GM23338 (cell line): ENCODE measurements at regions not wholly inside any gene's neighbourhood (a gene's known extent, or its start where the extent isn't known, plus 50 kb on each side); places are given as distances from the start of the nearest gene placed in this dataset.

Experiments
- ATAC-seq: fragments of 200-7000 bp; cut with Tn5 transposase; 3 replicates; pipeline ENCODE4 v1.9.1; 2020
- DNase-seq: peaks from one replicate; pipeline ENCODE4 v3.0.0-alpha.2; 2015; ENCODE audit warnings: low spot score
- H2AFZ ChIP-seq: fragments of 200-600 bp; sonication (generic); 2 replicates; pipeline ENCODE4 v1.8.0; 2016; ENCODE audit warnings: antibody characterized with exemption, mild to moderate bottlenecking, moderate library complexity
- H3F3A ChIP-seq: fragments of 200-600 bp; sonication (generic); replicated peaks from 2 replicates; pipeline ENCODE4 v1.8.0; 2017; ENCODE audit warnings: antibody characterized with exemption, mixed run types, low read depth
- H3K27ac ChIP-seq: fragments of 200-600 bp; sonication (generic); 2 replicates; pipeline ENCODE4 v1.6.1; 2016; ENCODE audit warnings: low read depth
- H3K27me3 ChIP-seq: fragments of 200-600 bp; sonication (generic); 2 replicates; pipeline ENCODE4 v1.8.0; 2016; ENCODE audit warnings: mild to moderate bottlenecking, mixed run types, moderate library complexity; ENCODE audit not compliant: insufficient read depth
- H3K36me3 ChIP-seq: fragments of 200-600 bp; sonication (generic); 2 replicates; pipeline ENCODE4 v1.8.0; 2016; ENCODE audit warnings: mild to moderate bottlenecking; ENCODE audit not compliant: insufficient read depth
- H3K4me1 ChIP-seq: fragments of 200-600 bp; sonication (generic); 2 replicates; pipeline ENCODE4 v1.8.0; 2016; ENCODE audit warnings: mild to moderate bottlenecking, moderate library complexity; ENCODE audit not compliant: insufficient read depth
- H3K4me2 ChIP-seq: fragments of 200-600 bp; sonication (generic); 2 replicates; pipeline ENCODE4 v1.7.1; 2017; ENCODE audit warnings: mixed run types
- H3K4me3 ChIP-seq: fragments of 200-600 bp; sonication (generic); 2 replicates; pipeline ENCODE4 v1.6.1; 2016; ENCODE audit warnings: mixed run types
- H3K79me2 ChIP-seq: fragments of 200-600 bp; sonication (generic); replicated peaks from 2 replicates; pipeline ENCODE4 v1.8.0; 2017; ENCODE audit warnings: mild to moderate bottlenecking; ENCODE audit not compliant: insufficient read depth
- H3K9me2 ChIP-seq: fragments of 200-600 bp; sonication (generic); 2 replicates; pipeline ENCODE4 v1.8.0; 2017; ENCODE audit not compliant: insufficient read depth
- H4K20me1 ChIP-seq: fragments of 200-600 bp; sonication (generic); replicated peaks from 2 replicates; pipeline ENCODE4 v1.8.0; 2017; ENCODE audit warnings: mild to moderate bottlenecking; ENCODE audit not compliant: insufficient read depth
- H3K27ac Mint-ChIP-seq: 2 replicates; pipeline ENCODE4 v1.8.0; 2020; ENCODE audit warnings: inconsistent platforms, mild to moderate bottlenecking, moderate library complexity, mixed read lengths
- H3K27me3 Mint-ChIP-seq: 3 replicates; pipeline ENCODE4 v1.8.0; 2022; ENCODE audit warnings: low read depth, mild to moderate bottlenecking, moderate library complexity, mixed read lengths, inconsistent platforms; ENCODE audit not compliant: insufficient read depth, poor library complexity
- H3K36me3 Mint-ChIP-seq: 3 replicates; pipeline ENCODE4 v1.8.0; 2021; ENCODE audit warnings: low read depth, mild to moderate bottlenecking, inconsistent platforms, moderate library complexity, mixed read lengths
- H3K4me1 Mint-ChIP-seq: 3 replicates; pipeline ENCODE4 v1.8.0; 2020; ENCODE audit warnings: mild to moderate bottlenecking, inconsistent platforms, mixed read lengths
- H3K4me3 Mint-ChIP-seq: 3 replicates; pipeline ENCODE4 v1.8.0; 2021; ENCODE audit warnings: moderate library complexity, mild to moderate bottlenecking, inconsistent platforms, mixed read lengths
- H3K9me3 Mint-ChIP-seq: 3 replicates; pipeline ENCODE4 v1.8.0; 2020; ENCODE audit warnings: moderate library complexity, mild to moderate bottlenecking, inconsistent platforms, mixed read lengths
- CREB1 ChIP-seq: fragments of 250-450 bp; sonication (Bioruptor Pico); IDR thresholded peaks from 2 replicates; pipeline ENCODE4 v1.5.0; 2020; ENCODE audit warnings: low read depth, mild to moderate bottlenecking, moderate library complexity
- CTCF ChIP-seq, 2 experiments: fragments of 200-600 bp in 1 of 2; sonication (generic) in 1 of 2; conservative IDR thresholded peaks; 2 replicates each; pipeline versions ENCODE4 v1.5.1 to v1.6.1; 2016 to 2017; ENCODE audit warnings: antibody characterized with exemption in 2 of 2, low read depth in 2 of 2, mild to moderate bottlenecking in 2 of 2, moderate library complexity in 1 of 2
- ETS1 ChIP-seq: IDR thresholded peaks from 2 replicates; pipeline ENCODE4 v1.6.1; 2016; ENCODE audit warnings: antibody characterized with exemption
- EZH2 ChIP-seq: fragments of 200-600 bp; sonication (generic); IDR thresholded peaks from one replicate; pipeline ENCODE4 v1.8.0; 2017; ENCODE audit warnings: antibody characterized with exemption, mild to moderate bottlenecking, low read depth; ENCODE audit not compliant: unreplicated experiment
- NANOG ChIP-seq: IDR thresholded peaks from 2 replicates; pipeline ENCODE4 v1.6.1; 2016; ENCODE audit warnings: antibody characterized with exemption, borderline replicate concordance
- POLR2AphosphoS5 ChIP-seq: IDR thresholded peaks from 2 replicates; pipeline ENCODE4 v1.6.1; 2016; ENCODE audit warnings: antibody characterized with exemption, low read depth
- STAT1 ChIP-seq: IDR thresholded peaks from one replicate; pipeline ENCODE4 v1.6.1; 2016; ENCODE audit warnings: antibody characterized with exemption; ENCODE audit not compliant: unreplicated experiment
- ZNF114 ChIP-seq: fragments of 250-450 bp; sonication (Bioruptor Pico); IDR thresholded peaks from 2 replicates; pipeline ENCODE4 v1.5.0; 2020; ENCODE audit warnings: mild to moderate bottlenecking, moderate library complexity
- ZNF462 ChIP-seq: fragments of 250-450 bp; sonication (Bioruptor Pico); IDR thresholded peaks from 2 replicates; pipeline ENCODE4 v1.5.0; 2020; ENCODE audit warnings: mild to moderate bottlenecking, moderate library complexity

- TF ChIP-seq ZNF462 (CRISPR knock-in tag) (no peak), CTCF (conservative IDR thresholded peaks at IDR 0.05; ENCODE audit: low read depth in 2 of 2) (no peak), EZH2 (no peak)
These were observed 97.7 kb upstream of the IER5L start (continued) for GRCh38 chr9:129275626-129276247.

GRCh38 chr9:129273941-129274684 lies 96.1 kb upstream of the IER5L start:
- H3F3A ChIP-seq, result 0 out of 2 replicates have a peak, but pooled peaks cover 4% of the 10 kb centered on the region
- H4K20me1 ChIP-seq, result no peaks in the 10 kb centered on the region
- Mint-ChIP-seq H3K27ac (no peak overlapping the region), H3K4me3 (no peak overlapping the region), H3K27me3 (peaks cover 29% of the 10 kb centered on the region), H3K36me3 (no peaks in the 10 kb centered on the region), H3K9me3 (no peaks in the 10 kb centered on the region; the same call in 2 of the 3 replicates), H3K4me1 (peaks cover 38% of the 10 kb centered on the region)
- no peak for DNase-seq
- H3K36me3 ChIP-seq, result no peaks in the 10 kb centered on the region
- H3K4me3 ChIP-seq, result no peak overlapping the region
- H3K4me2 ChIP-seq, result no peak overlapping the region
- peaks cover 26% of the 10 kb centered on the region; the same call in 1 of the 2 replicates for H3K4me1 ChIP-seq
- H2AFZ ChIP-seq, result no peak overlapping the region
- no peaks in the 10 kb centered on the region for H3K27me3 ChIP-seq
- no peaks in the 10 kb centered on the region for H3K79me2 ChIP-seq
- ATAC-seq, result no peak
- H3K27ac ChIP-seq, result no peak overlapping the region
- no peaks in the 10 kb centered on the region for H3K9me2 ChIP-seq
- TF ChIP-seq CREB1 (CRISPR knock-in tag) (no peak), POLR2AphosphoS5 (no peak), ZNF114 (CRISPR knock-in tag) (no peak), CTCF (conservative IDR thresholded peaks at IDR 0.05; ENCODE audit: low read depth in 2 of 2) (no peak), ETS1 (no peak), STAT1 (no peak), NANOG (no peak)
